ENCODE measurements at regions not wholly inside any gene's neighbourhood (a gene's known extent, or its start where the extent isn't known, plus 50 kb on each side); places are given as distances from the start of the nearest gene placed in this dataset.

DNA sequence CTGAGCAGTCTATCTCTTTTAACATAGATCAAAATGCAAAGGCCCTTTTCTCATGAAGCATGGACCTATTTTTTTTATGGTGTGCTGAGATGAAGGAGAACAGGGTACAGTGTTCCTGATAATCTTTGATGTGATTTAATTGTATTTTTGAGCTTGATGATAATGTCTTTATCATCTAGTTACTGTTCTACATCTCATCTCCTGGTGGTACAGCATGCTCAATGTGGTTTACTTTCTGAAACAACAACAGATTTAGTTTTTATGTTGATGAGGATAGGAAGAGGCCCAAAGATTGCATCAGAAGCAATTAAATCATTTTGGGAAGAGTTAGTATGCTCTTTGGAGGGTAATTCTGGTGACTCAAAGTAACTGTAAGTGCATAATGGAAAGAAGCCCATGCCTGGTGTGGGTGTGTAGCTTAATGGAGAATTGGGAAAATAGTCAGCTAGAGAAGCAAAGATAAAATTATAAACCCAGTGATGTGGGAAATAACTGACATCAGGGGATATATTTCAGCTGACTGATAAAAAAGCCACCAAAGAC lies 123.0 kb upstream of the KCNN2 start:
- ChIA-PET CTCF (no interaction called here), POLR2A (no interaction called here)
- H3K27ac Mint-ChIP-seq = no peak overlapping the region
- H3K4me1 ChIP-seq (ENCODE audit: control insufficient read depth in 2 of 2, insufficient read depth in 2 of 2, low read length in 2 of 2) = no peaks in the 10 kb centered on the region
- no peak overlapping the region for H3K9ac ChIP-seq (ENCODE audit: low read length)
- H3K4me3 Mint-ChIP-seq = no peak overlapping the region
- no peaks in the 10 kb centered on the region for H4K20me1 ChIP-seq (ENCODE audit: control insufficient read depth, insufficient read depth, low read length, poor library complexity, severe bottlenecking)
- no peaks in the 10 kb centered on the region for H3K9me3 ChIP-seq (ENCODE audit: control extremely low read depth in 1 of 3, control insufficient read depth in 2 of 3, insufficient read depth in 1 of 3, low read length in 2 of 3)
- ATAC-seq (ENCODE audit: low read depth) = no peak
- no peaks in the 10 kb centered on the region for H3K27me3 ChIP-seq (replicated peaks in 1 of 4; ENCODE audit: control extremely low read depth in 1 of 4, control insufficient read depth in 3 of 4, insufficient read depth in 4 of 4, low read length in 3 of 4)
- H3K4me3 ChIP-seq (ENCODE audit: control extremely low read depth in 1 of 5, extremely low read depth in 1 of 5, insufficient read depth in 1 of 5, low read depth in 2 of 5, low read length in 4 of 5) = no peak overlapping the region
- intact Hi-C loops (cut with micrococcal nuclease) = no loop called here
- no peaks in the 10 kb centered on the region for H3K79me2 ChIP-seq (ENCODE audit: control insufficient read depth, insufficient read depth, low read length)
- no peaks in the 10 kb centered on the region for H3K27me3 Mint-ChIP-seq
- H3K4me2 ChIP-seq (replicated peaks; ENCODE audit: low read depth, low read length, poor library complexity, severe bottlenecking) = no peak overlapping the region
- DNase-seq = no peak
- no peaks in the 10 kb centered on the region for H3K36me3 ChIP-seq (replicated peaks in 1 of 2; ENCODE audit: control extremely low read depth in 1 of 2, control insufficient read depth in 1 of 2, extremely low read depth in 1 of 2, insufficient read depth in 2 of 2, low read length in 1 of 2)
- no peak for TF ChIP-seq EZH2 (IDR thresholded peaks at IDR 0.05; ENCODE audit: borderline replicate concordance, insufficient read depth, low read depth, low read length, poor library complexity, severe bottlenecking)
- TF ChIP-seq, protein P1, sequence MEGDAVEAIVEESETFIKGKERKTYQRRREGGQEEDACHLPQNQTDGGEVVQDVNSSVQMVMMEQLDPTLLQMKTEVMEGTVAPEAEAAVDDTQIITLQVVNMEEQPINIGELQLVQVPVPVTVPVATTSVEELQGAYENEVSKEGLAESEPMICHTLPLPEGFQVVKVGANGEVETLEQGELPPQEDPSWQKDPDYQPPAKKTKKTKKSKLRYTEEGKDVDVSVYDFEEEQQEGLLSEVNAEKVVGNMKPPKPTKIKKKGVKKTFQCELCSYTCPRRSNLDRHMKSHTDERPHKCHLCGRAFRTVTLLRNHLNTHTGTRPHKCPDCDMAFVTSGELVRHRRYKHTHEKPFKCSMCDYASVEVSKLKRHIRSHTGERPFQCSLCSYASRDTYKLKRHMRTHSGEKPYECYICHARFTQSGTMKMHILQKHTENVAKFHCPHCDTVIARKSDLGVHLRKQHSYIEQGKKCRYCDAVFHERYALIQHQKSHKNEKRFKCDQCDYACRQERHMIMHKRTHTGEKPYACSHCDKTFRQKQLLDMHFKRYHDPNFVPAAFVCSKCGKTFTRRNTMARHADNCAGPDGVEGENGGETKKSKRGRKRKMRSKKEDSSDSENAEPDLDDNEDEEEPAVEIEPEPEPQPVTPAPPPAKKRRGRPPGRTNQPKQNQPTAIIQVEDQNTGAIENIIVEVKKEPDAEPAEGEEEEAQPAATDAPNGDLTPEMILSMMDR (IDR thresholded peaks at IDR 0.05) = no peak
- H3K4me1 Mint-ChIP-seq = no peaks in the 10 kb centered on the region
- H3K27ac ChIP-seq (ENCODE audit: low read length in 2 of 2) = no peak overlapping the region
- H2AFZ ChIP-seq (ENCODE audit: insufficient read depth, low read depth, low read length, poor library complexity, severe bottlenecking) = no peak overlapping the region
- no peaks in the 10 kb centered on the region for H3K9me3 Mint-ChIP-seq (ENCODE audit: insufficient read depth)

DNA sequence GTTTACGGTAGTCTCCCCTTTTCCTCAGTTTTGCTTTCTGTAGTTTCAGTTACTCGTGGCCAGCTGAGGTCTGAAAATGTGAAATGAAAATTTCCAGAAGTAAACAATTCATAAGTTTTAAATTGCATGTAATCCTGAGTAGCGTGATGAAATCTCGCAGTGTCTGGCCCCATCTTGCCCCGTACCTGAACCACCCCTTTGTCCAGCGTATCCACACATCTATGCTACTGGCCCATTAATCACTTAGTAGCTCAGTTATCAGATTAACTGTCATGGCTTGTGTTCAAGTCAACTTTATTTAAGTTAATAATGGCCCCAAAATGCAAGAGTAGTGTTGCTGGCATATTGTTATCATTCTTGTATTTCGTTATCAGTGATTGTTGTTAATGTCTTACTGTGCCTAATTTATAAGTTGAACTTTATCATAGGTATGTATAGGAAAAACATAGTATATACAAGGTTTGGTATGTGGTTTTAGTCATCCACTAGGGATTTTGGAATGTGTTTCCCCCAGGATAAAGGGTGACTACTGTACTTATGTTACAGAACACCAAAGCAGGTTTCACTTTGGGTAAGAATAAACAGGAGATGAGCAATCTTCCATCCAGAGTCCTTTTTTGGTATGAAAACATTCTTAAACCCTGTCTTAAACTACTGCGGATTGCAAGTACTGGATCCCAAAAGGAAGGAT lies 118.4 kb upstream of the KCNN2 start:
- Mint-ChIP-seq H3K27ac (no peak overlapping the region), H3K27me3 (no peaks in the 10 kb centered on the region), H3K4me3 (no peak overlapping the region), H3K4me1 (no peaks in the 10 kb centered on the region), H3K9me3 (ENCODE audit: insufficient read depth) (no peaks in the 10 kb centered on the region)
- no peak overlapping the region for H3K4me3 ChIP-seq (ENCODE audit: control extremely low read depth in 1 of 5, extremely low read depth in 1 of 5, insufficient read depth in 1 of 5, low read depth in 2 of 5, low read length in 4 of 5)
- H3K36me3 ChIP-seq (replicated peaks in 1 of 2; ENCODE audit: control extremely low read depth in 1 of 2, control insufficient read depth in 1 of 2, extremely low read depth in 1 of 2, insufficient read depth in 2 of 2, low read length in 1 of 2) = no peaks in the 10 kb centered on the region
- H3K27me3 ChIP-seq (replicated peaks in 1 of 4; ENCODE audit: control extremely low read depth in 1 of 4, control insufficient read depth in 3 of 4, insufficient read depth in 4 of 4, low read length in 3 of 4) = no peaks in the 10 kb centered on the region
- H3K79me2 ChIP-seq (ENCODE audit: control insufficient read depth, insufficient read depth, low read length) = no peaks in the 10 kb centered on the region
- H2AFZ ChIP-seq (ENCODE audit: insufficient read depth, low read depth, low read length, poor library complexity, severe bottlenecking) = no peak overlapping the region
- no peak overlapping the region for H3K4me2 ChIP-seq (replicated peaks; ENCODE audit: low read depth, low read length, poor library complexity, severe bottlenecking)
- ATAC-seq (ENCODE audit: low read depth) (no peak), DNase-seq (no peak)
- intact Hi-C loops (cut with micrococcal nuclease) = no loop called here
- ChIA-PET POLR2A (no interaction called here), CTCF (no interaction called here)
- no peak overlapping the region for H3K27ac ChIP-seq (ENCODE audit: low read length in 2 of 2)
- no CpG with 5 or more reads among the region's 8 CpGs for WGBS (ENCODE audit: insufficient coverage)
- no peak for TF ChIP-seq EZH2 (IDR thresholded peaks at IDR 0.05; ENCODE audit: borderline replicate concordance, insufficient read depth, low read depth, low read length, poor library complexity, severe bottlenecking)
- TF ChIP-seq, protein P1 (IDR thresholded peaks at IDR 0.05) = no peak
- no peak overlapping the region for H3K9ac ChIP-seq (ENCODE audit: low read length)
- H3K9me3 ChIP-seq (ENCODE audit: control extremely low read depth in 1 of 3, control insufficient read depth in 2 of 3, insufficient read depth in 1 of 3, low read length in 2 of 3) = no peaks in the 10 kb centered on the region
- H3K4me1 ChIP-seq (ENCODE audit: control insufficient read depth in 2 of 2, insufficient read depth in 2 of 2, low read length in 2 of 2) = no peaks in the 10 kb centered on the region
- H4K20me1 ChIP-seq (ENCODE audit: control insufficient read depth, insufficient read depth, low read length, poor library complexity, severe bottlenecking) = no peaks in the 10 kb centered on the region

Measured in B cell (primary cell).